GM10266 (cell line): ENCODE measurements at regions not wholly inside any gene's neighbourhood (a gene's known extent, or its start where the extent isn't known, plus 50 kb on each side); places are given as distances from the start of the nearest gene placed in this dataset.

Experiments
- DNase-seq: peaks from one replicate; pipeline ENCODE4 v3.0.0; 2012; ENCODE audit errors: extremely low spot score
- CTCF ChIP-seq: IDR thresholded peaks from 2 replicates; pipeline ENCODE4 v1.5.1; 2012; ENCODE audit warnings: mild to moderate bottlenecking, low read depth; ENCODE audit not compliant: control insufficient read depth, insufficient read depth; ENCODE audit errors: missing control alignments

- no peak for DNase-seq
- no peak for TF ChIP-seq CTCF
Observed at GRCh38 chr12:132390287-132391076, 61.1 kb upstream of the GALNT9 start.

GRCh38 chr12:132389526-132390286 lies 60.3 kb upstream of the GALNT9 start:
- DNase-seq, result no peak
- no peak for TF ChIP-seq CTCF

DNA sequence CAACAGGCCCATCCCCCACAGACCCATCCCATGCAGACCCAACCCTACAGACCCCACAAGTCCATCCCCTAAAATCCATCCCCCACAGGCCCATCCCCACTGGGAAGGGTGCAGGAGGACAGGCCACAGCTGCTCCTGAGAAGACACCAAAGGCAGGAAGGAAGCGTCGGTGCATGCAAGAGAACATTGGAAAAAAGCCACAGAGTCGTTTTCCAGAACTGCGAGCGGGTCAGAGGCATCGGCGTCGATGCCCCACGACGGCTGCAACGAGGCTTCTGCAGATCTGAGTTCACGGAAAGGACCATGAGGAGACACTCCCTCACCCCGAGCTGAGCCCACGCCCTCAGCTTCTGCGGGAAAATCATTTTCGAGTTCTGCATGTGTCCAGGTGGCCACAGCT lies 59.6 kb upstream of the GALNT9 start:
- no peak for TF ChIP-seq CTCF
- DNase-seq, result no peak

- DNase-seq, result no peak
- no peak for TF ChIP-seq CTCF
Observed at GRCh38 chr12:132388379-132389015, 59.1 kb upstream of the GALNT9 start.

DNA sequence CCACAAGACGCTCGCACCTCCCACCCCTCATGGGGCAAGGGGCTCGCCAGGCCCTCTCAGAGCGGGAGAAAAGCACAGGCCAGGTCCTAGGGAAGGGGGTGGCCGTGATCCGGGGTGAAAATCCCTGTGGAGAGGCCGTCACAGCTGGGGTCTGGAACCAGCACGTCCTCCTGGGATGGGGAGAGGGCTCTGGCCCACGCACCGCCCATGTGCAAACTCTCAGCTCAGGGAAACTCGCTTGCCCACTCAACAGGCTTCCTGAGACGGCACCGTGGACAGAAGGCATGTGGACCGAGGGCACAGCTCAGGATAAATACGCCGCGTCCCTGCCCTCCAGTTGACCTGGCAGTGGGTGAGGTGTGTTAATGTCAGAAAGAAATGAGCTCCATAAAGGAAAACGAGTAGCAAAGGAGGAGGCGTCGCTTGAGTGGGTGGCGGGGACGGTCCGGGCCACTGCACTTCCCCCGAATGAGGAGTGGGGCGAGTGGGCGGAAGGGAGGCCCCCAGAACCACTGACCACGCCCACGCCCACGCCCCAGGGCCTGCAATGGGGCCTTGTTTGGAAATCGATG lies 57.6 kb upstream of the GALNT9 start:
- DNase-seq, result no peak
- no peak for TF ChIP-seq CTCF

GRCh38 chr12:132385923-132386751 lies 56.7 kb upstream of the GALNT9 start:
- TF ChIP-seq CTCF, result no peak
- no peak for DNase-seq
